ENCODE measurements at regions not wholly inside any gene's neighbourhood (a gene's known extent, or its start where the extent isn't known, plus 50 kb on each side); places are given as distances from the start of the nearest gene placed in this dataset.

GRCh38 chr5:3424946-3425345 lies 170.7 kb upstream of the IRX1 start:
- intact Hi-C loops (cut with micrococcal nuclease) (no loop called here), in situ Hi-C loops (cut with MboI) (no loop called here)
- Histone ChIP-seq H3K27ac (ENCODE audit: extremely low read depth, low read depth, low read length) (no peak overlapping the region), H3K9me3 (replicated peaks; ENCODE audit: control insufficient read depth, insufficient read depth, low read depth, low read length) (no peaks in the 10 kb centered on the region), H4K20me1 (replicated peaks; ENCODE audit: control insufficient read depth, insufficient read depth, low read length) (no peaks in the 10 kb centered on the region), H3K4me3 (no peak overlapping the region), H3K4me1 (replicated peaks in 1 of 2; ENCODE audit: control insufficient read depth in 2 of 2, insufficient read depth in 2 of 2, low read length in 2 of 2) (no peaks in the 10 kb centered on the region), H3K27me3 (ENCODE audit: control insufficient read depth in 2 of 2, insufficient read depth in 2 of 2, low read length in 2 of 2) (peaks cover 0 to 3% of the 10 kb centered on the region in 2 experiments; a peak in 1 of 5 replicates), H2AFZ (ENCODE audit: low read depth, low read length) (no peak overlapping the region), H3K4me2 (ENCODE audit: insufficient read depth, low read length) (no peak overlapping the region), H3K9me1 (ENCODE audit: control insufficient read depth, insufficient read depth, low read length) (no peaks in the 10 kb centered on the region), H3K36me3 (ENCODE audit: control insufficient read depth, insufficient read depth, low read length) (no peaks in the 10 kb centered on the region), H3K79me2 (ENCODE audit: control insufficient read depth, insufficient read depth, low read length) (no peaks in the 10 kb centered on the region), H3K9ac (ENCODE audit: insufficient read depth in 1 of 2, low read depth in 2 of 2, low read length in 2 of 2) (no peak overlapping the region)
- ATAC-seq (no peak), FAIRE-seq (no peak), DNase-seq (ENCODE audit: extremely low read depth in 1 of 4, low spot score in 3 of 4) (no peak)
- no TSS peak for BruUV-seq (replicated peaks)
- TF ChIP-seq ELF1 (tag; IDR thresholded peaks at IDR 0.05) (no peak), CHD1 (IDR thresholded peaks at IDR 0.05; ENCODE audit: low read length) (no peak), ZNF165 (CRISPR knock-in tag; IDR thresholded peaks at IDR 0.05; ENCODE audit: borderline replicate concordance) (no peak), THRAP3 (IDR thresholded peaks at IDR 0.05; ENCODE audit: borderline replicate concordance) (no peak), TGIF2 (CRISPR knock-in tag; IDR thresholded peaks at IDR 0.05) (no peak), CREB5 (CRISPR knock-in tag; IDR thresholded peaks at IDR 0.05) (no peak), GATAD2A (IDR thresholded peaks at IDR 0.05) (no peak), NRF1 (conservative IDR thresholded peaks at IDR 0.05 in 1 of 2, IDR thresholded peaks at IDR 0.05 in 1 of 2) (no peak), ATF6 (CRISPR knock-in tag; IDR thresholded peaks at IDR 0.05) (no peak), FOXM1 (IDR thresholded peaks at IDR 0.05; ENCODE audit: low read depth) (no peak), FOXM1 (CRISPR knock-in tag; IDR thresholded peaks at IDR 0.05; ENCODE audit: low read depth) (no peak), MEIS2 (IDR thresholded peaks at IDR 0.05; ENCODE audit: partially characterized antibody) (no peak), HBP1 (CRISPR knock-in tag; IDR thresholded peaks at IDR 0.05) (no peak), CREB3 (tag; conservative IDR thresholded peaks at IDR 0.05; ENCODE audit: low read depth) (no peak), KDM5B (IDR thresholded peaks at IDR 0.05; ENCODE audit: insufficient replicate concordance, low read depth, low read length) (no peak), HDAC3 (IDR thresholded peaks at IDR 0.05; ENCODE audit: borderline replicate concordance, partially characterized antibody) (no peak), HNRNPLL (IDR thresholded peaks at IDR 0.05; ENCODE audit: low read depth, low read length, poor library complexity, severe bottlenecking) (no peak)
- ChIA-PET CTCF (ENCODE audit: low intra/inter-chr PET ratio) (no interaction called here), POLR2A (no interaction called here)
- 0% methylated on average over 2 of the region's 2 CpGs for WGBS (ENCODE audit: insufficient coverage, low coverage, missing lambda C conversion rate)
